ENCODE measurements at regions not wholly inside any gene's neighbourhood (a gene's known extent, or its start where the extent isn't known, plus 50 kb on each side); places are given as distances from the start of the nearest gene placed in this dataset.

DNA sequence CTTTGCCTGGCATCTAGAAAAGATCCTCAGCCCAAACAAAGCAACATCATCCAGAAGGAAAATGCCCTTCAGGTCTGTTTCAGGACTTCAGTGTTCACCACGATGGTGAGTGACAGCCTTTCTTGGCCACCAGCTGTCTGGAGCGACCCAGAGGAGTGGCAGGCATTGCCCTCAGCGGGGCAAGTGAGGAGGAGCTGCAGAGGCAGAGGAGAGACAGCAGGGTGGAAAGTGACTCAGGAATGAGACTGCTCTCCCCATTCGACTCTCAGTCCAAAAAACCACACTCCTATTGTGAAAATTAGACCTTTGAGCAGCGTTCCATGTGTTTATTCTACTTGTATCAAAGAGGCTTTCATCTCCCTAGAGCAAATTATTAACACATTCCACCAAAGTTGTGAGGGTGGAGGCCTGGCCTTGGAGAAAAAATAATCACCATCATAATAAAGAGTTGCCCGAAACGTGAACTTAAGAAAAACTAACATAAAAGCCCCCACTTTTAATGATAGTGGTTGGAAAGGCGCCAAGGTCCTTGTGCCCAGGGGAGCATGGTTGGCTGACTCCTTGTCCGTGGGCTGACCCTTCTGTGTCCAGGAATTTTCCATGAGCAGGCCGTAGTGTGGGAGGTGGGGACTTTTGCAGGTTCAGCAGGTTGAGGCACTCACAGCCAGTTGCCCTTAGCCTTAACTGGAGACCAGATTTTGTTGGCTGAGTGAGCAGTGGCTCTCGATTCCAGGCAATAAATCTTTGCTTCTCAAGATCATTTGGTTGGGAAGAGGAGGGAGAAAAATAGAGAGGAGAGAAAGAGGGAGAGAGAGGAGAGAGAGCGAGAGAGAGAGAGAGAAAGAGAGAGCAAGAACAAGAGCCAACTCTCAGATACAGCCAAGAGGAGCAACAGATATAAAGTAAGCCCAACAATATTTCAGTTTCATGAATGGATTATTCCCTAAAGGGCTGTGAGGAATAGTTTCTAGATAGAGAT, 125.9 kb upstream of the ANKRD55 start:
- Histone ChIP-seq H3K4me3 (replicated peaks; ENCODE audit: insufficient read depth, low read length) (no peak overlapping the region), H3K27me3 (ENCODE audit: insufficient read depth, poor library complexity, severe bottlenecking) (no peaks in the 10 kb centered on the region), H3K27ac (replicated peaks) (no peak overlapping the region)
- DNase-seq (ENCODE audit: low read depth in 1 of 2, low spot score in 1 of 2) = no peak
- no peak for TF ChIP-seq SPI1 (IDR thresholded peaks at IDR 0.05; ENCODE audit: borderline replicate concordance, low read depth)
- TF ChIP-seq REST (IDR thresholded peaks at IDR 0.05; ENCODE audit: insufficient replicate concordance, low read depth) = no peak
- TF ChIP-seq GABPA (IDR thresholded peaks at IDR 0.05; ENCODE audit: low read depth) = no peak
- TF ChIP-seq CTCF (IDR thresholded peaks at IDR 0.05; ENCODE audit: insufficient read depth, low read length) = no peak
- no peak for TF ChIP-seq POLR2AphosphoS5 (IDR thresholded peaks at IDR 0.05; ENCODE audit: low read depth)

- TF ChIP-seq CTCF (IDR thresholded peaks at IDR 0.05; ENCODE audit: insufficient read depth, low read length) = no peak
- no peak overlapping the region for H3K27ac ChIP-seq (replicated peaks)
- no peaks in the 10 kb centered on the region for H3K27me3 ChIP-seq (ENCODE audit: insufficient read depth, poor library complexity, severe bottlenecking)
- no peak for DNase-seq (ENCODE audit: low read depth in 1 of 2, low spot score in 1 of 2)
- no peak overlapping the region for H3K4me3 ChIP-seq (replicated peaks; ENCODE audit: insufficient read depth, low read length)
Observed at GRCh38 chr5:56358046-56358445, 124.9 kb upstream of the ANKRD55 start.

DNA sequence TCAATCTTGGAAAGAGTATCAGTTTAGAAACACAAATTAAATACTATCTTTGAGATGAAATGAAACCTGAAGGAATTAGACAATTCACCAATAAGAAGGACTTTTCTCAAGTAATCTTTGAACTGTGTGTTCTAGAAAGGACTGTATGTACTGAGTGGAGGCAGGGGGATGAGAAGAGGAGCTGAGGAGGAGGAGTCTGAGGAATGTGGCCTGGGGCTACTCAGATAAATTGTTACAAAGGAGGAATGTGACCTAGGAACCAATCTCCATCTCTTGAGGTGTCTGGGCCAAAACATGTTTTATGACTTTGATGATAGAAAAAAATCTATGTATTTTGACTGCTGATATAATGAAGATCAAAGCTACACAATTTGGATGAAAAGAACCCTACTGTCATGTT, 124.3 kb upstream of the ANKRD55 start:
- H3K4me3 ChIP-seq (replicated peaks; ENCODE audit: insufficient read depth, low read length) = no peak overlapping the region
- no peak for DNase-seq (ENCODE audit: low read depth in 1 of 2, low spot score in 1 of 2)
- H3K27ac ChIP-seq (replicated peaks) = no peak overlapping the region
- no peak for TF ChIP-seq SPI1 (IDR thresholded peaks at IDR 0.05; ENCODE audit: borderline replicate concordance, low read depth)
- TF ChIP-seq POLR2AphosphoS5 (IDR thresholded peaks at IDR 0.05; ENCODE audit: low read depth) = no peak
- TF ChIP-seq CTCF (IDR thresholded peaks at IDR 0.05; ENCODE audit: insufficient read depth, low read length) = no peak
- TF ChIP-seq REST (IDR thresholded peaks at IDR 0.05; ENCODE audit: insufficient replicate concordance, low read depth) = no peak
- TF ChIP-seq GABPA (IDR thresholded peaks at IDR 0.05; ENCODE audit: low read depth) = no peak
- H3K27me3 ChIP-seq (ENCODE audit: insufficient read depth, poor library complexity, severe bottlenecking) = no peaks in the 10 kb centered on the region

DNA sequence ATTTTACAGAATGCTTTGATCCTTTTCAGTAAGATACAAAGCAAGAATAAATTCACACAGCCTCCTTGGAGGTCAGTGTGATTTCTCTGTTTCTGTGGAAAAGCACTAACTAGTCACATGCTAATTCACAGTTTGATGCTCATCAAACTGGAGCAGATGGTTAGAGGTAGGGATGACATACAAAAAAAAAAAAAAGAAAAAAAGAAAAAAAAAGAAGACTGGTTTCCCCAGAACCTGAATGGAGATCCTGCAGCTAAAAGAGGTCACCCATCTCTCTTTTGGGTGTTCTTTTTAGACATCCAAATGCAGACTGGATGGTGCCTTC, 123.7 kb upstream of the ANKRD55 start:
- no peak overlapping the region for H3K4me3 ChIP-seq (replicated peaks; ENCODE audit: insufficient read depth, low read length)

More for the DNA sequence above, 123.7 kb upstream of the ANKRD55 start:
- DNase-seq (ENCODE audit: low read depth in 1 of 2, low spot score in 1 of 2) = no peak
- H3K27ac ChIP-seq (replicated peaks) = no peak overlapping the region
- TF ChIP-seq REST (IDR thresholded peaks at IDR 0.05; ENCODE audit: insufficient replicate concordance, low read depth) = no peak
- TF ChIP-seq SPI1 (IDR thresholded peaks at IDR 0.05; ENCODE audit: borderline replicate concordance, low read depth) = no peak
- no peak for TF ChIP-seq GABPA (IDR thresholded peaks at IDR 0.05; ENCODE audit: low read depth)
- TF ChIP-seq POLR2AphosphoS5 (IDR thresholded peaks at IDR 0.05; ENCODE audit: low read depth) = no peak
- TF ChIP-seq CTCF (IDR thresholded peaks at IDR 0.05; ENCODE audit: insufficient read depth, low read length) = no peak
- H3K27me3 ChIP-seq (ENCODE audit: insufficient read depth, poor library complexity, severe bottlenecking) = no peaks in the 10 kb centered on the region

Data from HL-60 (cell line).